Activated T-helper 17 cell treated with anti-CD3 and anti-CD28 coated beads, Interleukin-2, amount 50 U/mL, for 72 hours (primary cell): ENCODE measurements at regions not wholly inside any gene's neighbourhood (a gene's known extent, or its start where the extent isn't known, plus 50 kb on each side); places are given as distances from the start of the nearest gene placed in this dataset.
"Not testable (repeated sequence)": the region's sequence is repeated elsewhere in the genome, so short reads cannot be mapped to it uniquely, and the experiment has no call there.

Experiments
- ATAC-seq: fragments of 150-1000 bp; cut with Tn5 transposase; replicated peaks from 2 replicates; pipeline ENCODE4 v1.10.0; 2021; ENCODE audit warnings: mild to moderate bottlenecking, moderate library complexity
- H3K27ac Mint-ChIP-seq: one replicate; pipeline ENCODE4 v1.8.0; 2022; ENCODE audit warnings: mixed read lengths
- H3K27me3 Mint-ChIP-seq: one replicate; pipeline ENCODE4 v1.8.0; 2022; ENCODE audit warnings: mixed read lengths
- H3K36me3 Mint-ChIP-seq: one replicate; pipeline ENCODE4 v1.8.0; 2022; ENCODE audit warnings: low read depth, mild to moderate bottlenecking, mixed read lengths
- H3K4me1 Mint-ChIP-seq: one replicate; pipeline ENCODE4 v1.8.0; 2022; ENCODE audit warnings: mixed read lengths
- H3K4me3 Mint-ChIP-seq: one replicate; pipeline ENCODE4 v1.8.0; 2022; ENCODE audit warnings: mild to moderate bottlenecking, mixed read lengths
- H3K9me3 Mint-ChIP-seq: one replicate; pipeline ENCODE4 v1.8.0; 2022; ENCODE audit warnings: mixed read lengths

DNA sequence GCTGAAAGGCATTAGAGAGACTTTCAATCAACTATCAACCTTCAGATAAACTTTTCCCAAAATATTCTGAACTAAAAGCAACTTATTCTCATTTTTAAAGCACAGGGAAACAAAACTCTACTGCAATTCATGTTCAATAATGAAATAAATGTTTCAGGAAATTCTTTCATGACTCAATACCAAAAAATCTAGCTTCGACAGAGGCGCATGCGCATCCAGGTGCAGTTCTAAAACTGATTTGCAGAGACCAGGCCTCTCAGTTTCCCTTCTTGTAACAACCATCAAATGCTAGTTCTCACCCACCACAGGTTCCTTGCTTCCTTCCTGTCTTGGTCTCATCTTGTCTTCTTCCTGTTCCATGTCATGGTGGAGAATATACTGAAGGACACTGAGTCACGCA is 55.3 kb upstream of the NRBF2 start:
- Mint-ChIP-seq H3K4me1 (no peaks in the 10 kb centered on the region), H3K27ac (no peak overlapping the region), H3K4me3 (no peak overlapping the region), H3K27me3 (peaks cover 13% of the 10 kb centered on the region), H3K36me3 (no peaks in the 10 kb centered on the region), H3K9me3 (no peaks in the 10 kb centered on the region)
- ATAC-seq = no peak

DNA sequence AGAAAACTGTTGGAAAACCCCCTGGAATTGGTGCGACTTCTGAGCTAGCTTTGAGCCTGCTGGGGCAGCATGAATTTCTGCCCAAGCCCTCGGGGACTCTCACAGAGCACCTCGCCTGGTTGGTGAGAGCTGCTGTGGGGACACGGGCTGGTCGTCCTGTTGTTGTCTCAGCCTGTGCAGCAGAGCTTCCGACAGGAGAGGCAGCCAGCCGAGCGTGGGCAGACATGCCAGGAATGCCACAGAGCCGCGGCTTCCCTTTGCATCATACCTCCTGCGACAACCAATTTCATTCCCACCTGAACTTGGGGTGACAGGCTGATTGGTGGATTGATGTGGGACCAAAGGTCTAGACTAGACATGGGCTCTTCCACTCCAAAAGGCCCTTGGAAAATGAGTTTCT is 60.2 kb upstream of the NRBF2 start:
- no peak for ATAC-seq
- Mint-ChIP-seq H3K4me3 (no peak overlapping the region), H3K27me3 (peaks cover 27% of the 10 kb centered on the region), H3K27ac (no peak overlapping the region), H3K4me1 (peaks cover 4% of the 10 kb centered on the region), H3K9me3 (no peaks in the 10 kb centered on the region), H3K36me3 (no peaks in the 10 kb centered on the region)

DNA sequence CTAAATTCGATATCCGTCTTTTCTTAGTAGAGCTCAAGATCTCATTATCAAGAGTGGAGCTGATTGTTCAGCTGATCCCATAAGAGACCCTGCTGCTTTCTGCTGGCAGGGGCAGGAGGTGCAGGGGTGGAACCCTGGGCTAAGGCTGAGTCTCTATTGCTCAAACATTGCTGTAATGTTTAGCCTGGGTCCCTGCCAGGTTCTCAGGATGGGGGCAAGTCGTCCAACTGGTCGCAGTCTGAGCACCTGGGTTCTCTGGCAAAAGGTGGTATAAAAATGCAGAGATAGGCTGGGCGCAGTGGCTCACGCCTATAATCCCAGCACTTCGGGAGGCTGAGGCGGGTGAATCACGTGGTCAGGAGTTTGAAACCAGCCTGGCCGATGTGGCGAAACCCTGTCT is 62.0 kb upstream of the NRBF2 start:
- Mint-ChIP-seq H3K27ac (no peak overlapping the region), H3K4me3 (no peak overlapping the region), H3K27me3 (peaks cover 35% of the 10 kb centered on the region), H3K9me3 (no peaks in the 10 kb centered on the region), H3K4me1 (peaks cover 5% of the 10 kb centered on the region), H3K36me3 (no peaks in the 10 kb centered on the region)
- no peak for ATAC-seq

DNA sequence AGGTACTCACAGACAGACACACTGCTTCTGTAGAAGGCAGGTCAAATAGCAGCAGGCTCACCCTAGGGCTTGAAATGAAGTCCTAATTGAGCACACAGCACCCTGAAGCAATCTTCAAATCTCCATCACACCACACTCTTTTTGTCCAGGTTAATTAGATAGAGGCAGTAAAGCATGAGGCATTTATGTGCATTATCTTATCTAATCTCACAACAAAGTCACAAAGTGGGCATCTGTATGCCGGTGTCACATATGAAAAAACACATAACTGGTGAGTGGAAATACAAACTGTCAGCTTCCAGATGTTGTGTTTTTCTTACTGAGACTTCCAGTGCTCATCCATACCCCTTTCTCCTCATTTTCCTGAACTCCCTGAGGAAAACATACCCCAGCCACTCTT is 63.8 kb upstream of the NRBF2 start:
- no peaks in the 10 kb centered on the region for H3K9me3 Mint-ChIP-seq
- H3K36me3 Mint-ChIP-seq = no peaks in the 10 kb centered on the region
- ATAC-seq = no peak
- no peak overlapping the region for H3K4me3 Mint-ChIP-seq
- H3K27me3 Mint-ChIP-seq = peaks cover 42% of the 10 kb centered on the region
- peaks cover 5% of the 10 kb centered on the region for H3K4me1 Mint-ChIP-seq
- no peak overlapping the region for H3K27ac Mint-ChIP-seq

DNA sequence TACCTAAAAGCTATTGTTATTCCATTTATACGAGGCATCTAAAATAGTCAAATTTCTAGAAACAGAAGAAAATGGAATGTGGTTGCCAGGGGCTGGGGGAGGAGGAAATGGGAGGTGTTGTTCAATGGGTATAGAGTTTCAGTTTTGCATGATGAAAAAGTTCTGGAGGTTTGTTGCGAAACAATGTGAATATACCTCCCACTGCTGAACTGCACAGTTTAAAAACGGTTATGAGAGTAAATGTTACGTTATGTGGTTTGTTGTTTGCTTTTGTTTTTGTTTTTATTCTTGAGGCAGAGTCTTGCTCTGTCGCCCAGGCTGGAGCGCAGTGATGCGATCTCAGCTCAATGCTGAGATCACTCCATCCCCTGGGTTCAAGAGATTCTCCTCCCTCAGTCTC is 64.9 kb upstream of the NRBF2 start:
- H3K9me3 Mint-ChIP-seq = no peaks in the 10 kb centered on the region
- H3K27ac Mint-ChIP-seq = no peak overlapping the region
- H3K27me3 Mint-ChIP-seq = peaks cover 45% of the 10 kb centered on the region
- H3K4me1 Mint-ChIP-seq = peaks cover 5% of the 10 kb centered on the region
- peak; percentile 76 for ATAC-seq
- H3K4me3 Mint-ChIP-seq = no peak overlapping the region
- no peaks in the 10 kb centered on the region for H3K36me3 Mint-ChIP-seq

DNA sequence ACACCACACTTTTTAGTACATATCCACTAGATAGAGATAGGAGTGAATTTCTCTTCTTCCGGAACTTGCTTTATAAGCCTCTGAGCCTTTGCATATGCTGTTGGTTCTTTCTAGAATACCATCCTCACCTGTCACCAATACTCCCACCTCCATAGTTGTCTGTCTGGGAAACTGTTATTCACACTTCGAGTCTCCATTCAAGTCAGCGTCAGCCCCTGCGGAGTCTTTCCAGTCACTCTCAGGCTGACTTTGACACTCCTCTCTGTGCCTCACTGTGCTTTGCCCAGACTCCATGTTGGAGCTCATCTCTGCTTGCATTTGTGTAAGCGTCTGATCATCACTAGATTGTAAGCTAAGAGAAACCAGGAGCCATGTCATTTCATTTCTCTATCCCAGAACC is 66.5 kb upstream of the NRBF2 start:
- Mint-ChIP-seq H3K9me3 (no peaks in the 10 kb centered on the region), H3K27ac (no peak overlapping the region), H3K27me3 (peaks cover 49% of the 10 kb centered on the region), H3K4me1 (peaks cover 5% of the 10 kb centered on the region), H3K4me3 (no peak overlapping the region), H3K36me3 (no peaks in the 10 kb centered on the region)
- no peak for ATAC-seq

DNA sequence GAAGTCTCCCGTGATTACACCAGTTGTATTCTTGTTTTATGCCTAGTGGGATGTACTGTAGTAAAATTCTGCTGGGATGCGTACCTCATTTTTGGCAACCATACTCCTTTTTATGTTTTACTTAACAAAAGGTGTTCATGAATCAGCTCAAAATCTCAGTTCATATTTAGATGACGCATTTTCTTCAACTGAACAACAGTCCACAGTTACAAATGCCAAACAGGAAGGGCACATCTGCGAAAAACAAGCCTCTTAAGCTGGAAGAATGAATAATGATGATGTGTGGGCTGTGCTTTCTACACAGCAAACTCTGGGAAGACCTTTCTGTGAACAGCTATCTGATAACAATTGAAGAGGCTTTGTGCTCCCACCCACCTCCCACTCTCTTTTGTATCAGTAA is 68.4 kb upstream of the NRBF2 start:
- Mint-ChIP-seq H3K4me3 (no peak overlapping the region), H3K36me3 (no peaks in the 10 kb centered on the region), H3K27me3 (peaks cover 47% of the 10 kb centered on the region), H3K9me3 (no peaks in the 10 kb centered on the region), H3K4me1 (peaks cover 5% of the 10 kb centered on the region), H3K27ac (no peak overlapping the region)
- peak; percentile 62 for ATAC-seq

DNA sequence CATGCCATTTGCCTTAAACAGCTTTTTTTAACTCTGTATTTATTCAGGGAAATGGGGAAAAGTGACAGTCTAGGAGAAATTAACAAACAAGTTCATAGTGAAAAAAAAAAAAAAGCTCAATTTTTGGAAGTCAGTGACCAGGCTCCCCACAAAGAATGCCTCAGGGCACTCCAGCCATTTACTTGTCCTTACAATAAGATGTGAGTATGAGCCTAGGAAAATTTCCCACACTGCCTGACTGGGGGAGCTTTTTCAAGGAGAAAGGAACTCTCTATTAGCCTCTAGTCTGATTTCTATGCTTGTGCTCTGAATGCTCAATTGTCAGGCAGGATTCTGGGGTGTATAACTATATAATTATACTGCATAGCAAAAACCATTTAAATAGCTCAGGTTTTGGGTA is 74.9 kb upstream of the NRBF2 start:
- Mint-ChIP-seq H3K9me3 (no peaks in the 10 kb centered on the region), H3K4me3 (no peak overlapping the region), H3K36me3 (no peaks in the 10 kb centered on the region), H3K4me1 (peaks cover 4% of the 10 kb centered on the region), H3K27me3 (peaks cover 13% of the 10 kb centered on the region), H3K27ac (no peak overlapping the region)
- no peak for ATAC-seq

DNA sequence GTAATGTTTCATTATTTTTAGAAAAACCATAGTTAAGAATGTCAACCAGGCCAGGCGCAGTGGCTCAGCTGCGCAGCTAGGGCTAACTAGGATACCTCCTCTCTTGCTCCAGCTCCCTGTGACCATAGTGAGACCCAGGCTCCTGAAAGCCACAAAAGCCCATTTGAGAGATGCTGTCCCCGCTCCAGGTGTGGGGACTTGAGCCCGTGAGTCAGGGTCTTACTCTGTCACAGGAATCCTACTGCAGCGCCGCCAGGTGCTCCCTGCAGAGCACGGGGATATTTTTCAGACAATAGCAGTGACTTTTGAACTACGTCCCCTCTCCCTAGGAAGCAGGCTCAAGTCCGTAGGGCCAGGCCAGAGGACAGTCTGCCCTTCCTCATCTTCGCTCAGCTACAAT is 75.6 kb upstream of the NRBF2 start:
- H3K27me3 Mint-ChIP-seq = peaks cover 7% of the 10 kb centered on the region
- no peak overlapping the region for H3K27ac Mint-ChIP-seq
- H3K4me1 Mint-ChIP-seq = peaks cover 4% of the 10 kb centered on the region
- H3K9me3 Mint-ChIP-seq = no peaks in the 10 kb centered on the region
- ATAC-seq = no peak
- H3K4me3 Mint-ChIP-seq = no peak overlapping the region
- H3K36me3 Mint-ChIP-seq = no peaks in the 10 kb centered on the region

DNA sequence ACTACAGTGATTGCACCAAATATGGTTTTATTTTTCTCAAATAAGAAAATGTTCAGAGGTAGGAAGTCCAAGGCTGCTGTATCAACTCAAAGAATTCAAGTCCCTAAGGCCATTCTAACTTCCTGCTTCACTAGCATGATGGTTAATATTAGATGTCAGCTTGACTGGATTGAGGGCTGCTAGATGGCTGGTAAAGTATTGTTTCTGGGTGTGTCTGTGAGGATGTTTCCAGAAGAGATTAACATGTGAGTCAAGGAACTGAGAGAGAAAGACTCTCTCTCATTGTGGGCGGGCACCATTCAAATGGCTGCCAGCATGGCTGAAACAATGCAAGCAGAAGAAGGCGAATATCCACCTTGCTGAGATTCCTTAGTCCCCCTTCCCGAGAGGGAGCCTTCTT is 77.4 kb upstream of the NRBF2 start:
- Mint-ChIP-seq H3K9me3 (no peaks in the 10 kb centered on the region), H3K4me1 (peaks cover 4% of the 10 kb centered on the region)

DNA sequence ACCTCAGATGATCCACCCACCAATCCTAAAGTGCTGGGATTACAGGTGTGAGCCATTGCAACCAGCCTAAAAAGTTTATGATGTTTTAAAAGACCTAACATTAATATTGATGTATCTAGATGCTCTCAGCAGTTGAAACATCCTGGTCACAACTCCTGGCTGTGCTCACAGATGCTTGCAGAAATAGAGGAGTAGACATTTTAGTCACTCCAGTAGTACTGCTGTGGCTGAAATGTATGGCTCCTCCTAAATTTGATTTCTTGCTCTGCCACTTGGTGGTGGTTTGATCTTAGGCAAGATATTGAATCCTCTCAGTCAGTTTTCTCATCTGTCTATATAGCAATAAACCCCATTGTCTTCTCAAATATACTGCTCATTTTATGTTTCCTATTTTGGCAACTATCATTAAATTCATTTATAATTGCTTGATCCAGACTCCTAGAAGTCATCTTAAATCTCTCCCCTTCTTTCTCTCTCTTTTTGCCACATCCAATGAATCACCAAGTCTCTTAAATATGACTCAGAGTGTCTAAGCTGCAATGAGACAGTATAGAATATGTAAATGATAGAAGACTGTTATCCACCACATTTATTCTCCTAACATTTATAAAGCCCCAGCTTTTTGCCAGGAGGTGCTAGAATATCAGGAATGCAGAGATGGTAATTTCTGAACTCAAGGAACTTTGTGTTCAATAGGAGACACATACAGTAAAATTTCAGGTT is 78.1 kb upstream of the NRBF2 start:
- ATAC-seq = peak; percentile 91
- Mint-ChIP-seq H3K27ac (no peak overlapping the region), H3K4me1 (peaks cover 4% of the 10 kb centered on the region), H3K4me3 (no peak overlapping the region), H3K36me3 (no peaks in the 10 kb centered on the region), H3K9me3 (no peaks in the 10 kb centered on the region), H3K27me3 (peaks cover 7% of the 10 kb centered on the region)

More for the DNA sequence above, 77.4 kb upstream of the NRBF2 start:
- Mint-ChIP-seq H3K27ac (no peak overlapping the region), H3K36me3 (no peaks in the 10 kb centered on the region), H3K4me3 (no peak overlapping the region), H3K27me3 (peaks cover 5% of the 10 kb centered on the region)
- peak; percentile 62 for ATAC-seq

DNA sequence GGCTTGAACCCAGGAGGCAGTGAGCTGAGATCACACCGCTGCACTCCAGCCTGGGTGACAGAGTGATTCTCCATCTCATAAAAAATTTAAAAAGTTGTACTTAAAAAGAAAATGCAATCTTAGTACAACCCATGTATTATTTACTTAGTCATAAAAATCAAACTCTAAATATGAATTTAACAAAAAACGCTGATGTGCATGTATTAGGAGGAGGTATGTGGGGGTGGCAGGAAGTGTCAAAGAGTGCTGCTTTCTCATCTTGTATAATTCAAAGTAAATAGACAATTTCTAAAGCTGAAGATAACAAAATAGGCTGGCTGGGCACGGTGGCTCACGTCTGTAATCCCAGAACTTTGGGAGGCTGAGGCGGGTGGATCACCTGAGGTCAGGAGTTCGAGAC is 81.0 kb upstream of the NRBF2 start:
- Mint-ChIP-seq H3K4me1 (peaks cover 4% of the 10 kb centered on the region), H3K36me3 (no peaks in the 10 kb centered on the region), H3K4me3 (no peak overlapping the region), H3K27me3 (peaks cover 20% of the 10 kb centered on the region), H3K27ac (no peak overlapping the region), H3K9me3 (no peaks in the 10 kb centered on the region)
- ATAC-seq = no peak

DNA sequence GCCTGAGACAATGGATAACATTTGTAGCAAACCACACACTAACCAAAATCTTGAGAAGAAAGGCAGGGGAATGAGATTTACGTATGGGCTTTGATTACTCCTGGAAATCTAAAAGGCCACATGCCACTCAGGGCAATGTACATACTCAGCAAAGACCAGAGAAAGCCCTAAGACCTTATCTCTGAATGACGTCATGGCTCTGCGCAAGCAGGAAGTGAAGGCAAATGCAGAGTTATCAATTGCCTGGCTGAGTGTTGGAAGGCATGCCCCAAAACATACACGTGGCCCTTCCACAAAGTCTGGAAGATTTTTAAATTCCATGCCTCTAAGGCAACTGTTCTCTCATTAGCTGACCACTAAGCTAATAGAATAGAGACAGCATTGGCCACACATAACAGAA is 90.9 kb upstream of the NRBF2 start:
- ATAC-seq = no peak
- H3K27ac Mint-ChIP-seq = no peak overlapping the region
- H3K4me1 Mint-ChIP-seq = no peaks in the 10 kb centered on the region
- peaks cover 14% of the 10 kb centered on the region for H3K9me3 Mint-ChIP-seq
- H3K27me3 Mint-ChIP-seq = peaks cover 49% of the 10 kb centered on the region
- no peaks in the 10 kb centered on the region for H3K36me3 Mint-ChIP-seq
- no peak overlapping the region for H3K4me3 Mint-ChIP-seq

DNA sequence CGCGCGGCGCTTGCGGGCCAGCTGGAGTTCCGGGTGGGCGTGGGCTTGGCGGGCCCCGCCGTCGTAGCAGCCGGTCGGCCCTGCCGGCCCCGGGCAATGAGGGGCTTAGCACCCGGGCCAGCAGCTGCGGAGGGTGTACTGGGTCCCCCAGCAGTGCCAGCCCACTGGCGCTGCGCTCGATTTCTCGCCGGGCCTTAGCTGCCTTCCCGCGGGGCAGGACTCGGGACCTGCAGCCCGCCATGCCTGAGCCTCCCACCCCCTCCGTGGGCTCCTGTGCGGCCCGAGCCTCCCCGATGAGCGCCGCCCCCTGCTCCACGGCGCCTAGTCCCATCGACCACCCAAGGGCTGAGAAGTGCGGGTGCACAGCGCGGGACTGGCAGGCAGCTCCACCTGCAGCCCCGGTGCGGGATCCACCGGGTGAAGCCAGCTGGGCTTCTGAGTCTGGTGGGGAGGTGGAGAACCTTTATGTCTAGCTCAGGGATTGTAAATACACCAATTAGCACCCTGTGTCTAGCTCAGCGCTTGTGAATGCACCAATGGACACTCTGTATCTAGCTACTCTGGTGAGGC is 99.4 kb upstream of the NRBF2 start:
- peaks cover 10% of the 10 kb centered on the region for H3K27me3 Mint-ChIP-seq
- H3K27ac Mint-ChIP-seq, ATAC-seq, H3K4me1 Mint-ChIP-seq, H3K36me3 Mint-ChIP-seq, H3K4me3 Mint-ChIP-seq, H3K9me3 Mint-ChIP-seq: not testable (repeated sequence)

DNA sequence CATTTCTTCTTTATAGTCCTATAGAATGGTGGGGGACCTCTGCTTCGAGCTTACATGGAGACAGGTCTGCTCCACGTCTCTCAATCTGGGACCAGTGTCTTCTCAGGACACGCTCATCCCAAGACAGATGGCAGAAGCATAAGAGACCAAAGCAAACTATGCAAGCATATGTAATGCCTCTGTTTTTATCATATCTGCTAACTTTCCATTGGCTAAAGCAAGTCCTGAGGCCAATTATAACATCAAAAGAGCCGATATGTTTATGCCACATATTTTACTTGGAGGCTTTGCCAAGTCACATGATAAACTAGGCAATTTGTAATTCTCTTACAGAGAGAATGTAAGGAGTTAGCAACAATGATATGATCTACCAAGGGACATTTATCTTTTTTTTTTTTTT is 102.6 kb upstream of the NRBF2 start:
- no peak for ATAC-seq
- no peaks in the 10 kb centered on the region for H3K4me1 Mint-ChIP-seq
- peaks cover 11% of the 10 kb centered on the region for H3K27me3 Mint-ChIP-seq
- H3K27ac Mint-ChIP-seq = no peak overlapping the region
- H3K9me3 Mint-ChIP-seq = no peaks in the 10 kb centered on the region
- H3K4me3 Mint-ChIP-seq = no peak overlapping the region
- no peaks in the 10 kb centered on the region for H3K36me3 Mint-ChIP-seq

DNA sequence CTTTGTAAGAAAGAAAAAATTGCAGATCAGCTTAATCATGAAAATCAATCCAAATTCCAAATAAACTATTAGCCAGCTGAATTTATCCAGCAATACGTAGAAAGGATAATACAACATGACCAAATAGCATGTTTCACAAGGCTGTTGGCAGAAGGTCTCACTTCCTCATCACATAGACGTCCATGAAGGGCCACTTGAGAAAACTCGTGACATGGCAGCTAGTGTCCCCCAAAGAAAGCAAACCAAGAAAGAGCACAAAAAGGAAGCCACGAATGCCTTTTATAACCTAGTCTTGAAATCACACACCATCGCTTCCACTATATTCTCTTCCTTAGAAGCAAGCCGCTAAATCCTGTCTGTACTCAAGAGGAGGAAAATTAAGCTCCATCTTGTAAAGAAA is 105.6 kb upstream of the NRBF2 start:
- Mint-ChIP-seq H3K9me3 (no peaks in the 10 kb centered on the region), H3K27ac (no peak overlapping the region), H3K4me1 (no peaks in the 10 kb centered on the region), H3K36me3 (no peaks in the 10 kb centered on the region), H3K4me3 (no peak overlapping the region), H3K27me3 (peaks cover 11% of the 10 kb centered on the region)
- no peak for ATAC-seq
